ENCODE measurements at regions not wholly inside any gene's neighbourhood (a gene's known extent, or its start where the extent isn't known, plus 50 kb on each side); places are given as distances from the start of the nearest gene placed in this dataset.

- TF ChIP-seq POLR2A (IDR thresholded peaks at IDR 0.05; ENCODE audit: low read depth, low read length) (no peak), POLR2AphosphoS5 (IDR thresholded peaks at IDR 0.05; ENCODE audit: low read depth, low read length) (no peak), TAF1 (IDR thresholded peaks at IDR 0.05; ENCODE audit: low read depth, low read length) (no peak)
Observed at GRCh38 chr22:47422736-47423135, 660.3 kb downstream of the TBC1D22A start.

Measured in GM12891 (cell line).